ENCODE measurements at regions not wholly inside any gene's neighbourhood (a gene's known extent, or its start where the extent isn't known, plus 50 kb on each side); places are given as distances from the start of the nearest gene placed in this dataset.

- no peak overlapping the region for H3K4me3 ChIP-seq
- H3K27ac ChIP-seq = no peak overlapping the region
These were observed 164.3 kb upstream of the TCERG1L start for GRCh38 chr10:131475803-131476202.

- H3K4me3 ChIP-seq = no peak overlapping the region
- H3K27ac ChIP-seq = no peak overlapping the region
These were observed 166.1 kb upstream of the TCERG1L start for GRCh38 chr10:131477457-131478121.

DNA sequence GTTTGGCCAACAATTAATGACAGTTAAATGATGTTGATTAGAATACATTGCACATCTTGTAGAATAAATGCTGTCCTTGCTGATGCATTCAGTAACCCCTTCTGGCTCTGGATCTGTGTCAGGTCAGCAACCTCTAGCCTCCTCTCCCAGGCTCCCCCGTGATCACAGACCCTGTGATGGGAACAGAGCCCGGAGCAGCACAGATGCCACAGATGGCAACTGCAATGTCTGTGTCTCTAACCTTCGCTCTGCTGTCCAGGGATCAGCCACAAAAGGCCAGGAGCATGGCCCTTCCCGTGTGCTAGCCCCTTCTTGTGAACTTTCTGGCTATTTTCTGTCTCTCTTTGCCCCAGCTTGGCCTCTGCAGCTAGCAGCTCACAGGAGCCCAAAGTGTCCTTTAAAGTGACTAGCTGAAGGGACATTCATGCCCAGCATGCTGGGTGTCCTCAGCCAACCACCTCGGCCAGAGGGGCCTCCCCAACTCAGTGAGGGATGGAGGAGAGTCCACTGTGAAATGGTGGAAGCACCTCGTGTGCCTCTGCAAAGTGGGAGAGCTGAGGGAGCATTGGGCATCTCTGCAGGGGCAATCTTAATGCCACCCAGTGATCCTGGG is 167.0 kb upstream of the TCERG1L start:
- Histone ChIP-seq H3K4me3 (no peak overlapping the region), H3K27ac (no peak overlapping the region)

DNA sequence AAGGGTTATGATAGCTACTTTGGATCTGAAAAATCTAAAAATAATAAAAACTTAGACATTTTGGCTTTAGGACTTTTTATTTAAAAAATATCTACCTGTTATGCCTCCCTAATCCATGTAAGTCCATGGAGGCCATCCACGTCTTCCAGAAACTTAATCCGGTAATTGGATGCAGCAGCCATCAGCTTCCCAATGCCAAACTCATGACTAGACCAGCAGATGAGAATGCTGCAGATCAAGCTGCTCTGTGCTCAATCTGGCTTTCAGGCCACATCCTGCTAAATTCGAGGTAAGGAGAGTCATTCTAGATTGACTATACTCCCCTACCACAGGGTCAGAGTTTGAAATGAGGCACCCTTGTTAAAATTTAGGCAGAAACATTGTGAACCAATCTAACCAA is 168.5 kb upstream of the TCERG1L start:
- no peak overlapping the region for H3K4me3 ChIP-seq
- no peak overlapping the region for H3K27ac ChIP-seq

GRCh38 chr10:131480861-131481260 is 169.3 kb upstream of the TCERG1L start:
- no peak overlapping the region for H3K4me3 ChIP-seq
- no peak overlapping the region for H3K27ac ChIP-seq

GRCh38 chr10:131485732-131486131 is 174.2 kb upstream of the TCERG1L start:
- no peak overlapping the region for H3K4me3 ChIP-seq
- H3K27ac ChIP-seq = no peak overlapping the region

GRCh38 chr10:131487822-131488221 is 176.3 kb upstream of the TCERG1L start:
- no peak overlapping the region for H3K27ac ChIP-seq
- H3K4me3 ChIP-seq = no peak overlapping the region

- Histone ChIP-seq H3K27ac (no peak overlapping the region), H3K4me3 (no peak overlapping the region)
These were observed 179.6 kb upstream of the TCERG1L start for GRCh38 chr10:131490991-131491594.

GRCh38 chr10:131492211-131492857 is 180.8 kb upstream of the TCERG1L start:
- Histone ChIP-seq H3K27ac (no peak overlapping the region), H3K4me3 (no peak overlapping the region)

GRCh38 chr10:131493432-131493831 is 181.9 kb upstream of the TCERG1L start:
- no peak overlapping the region for H3K27ac ChIP-seq

GRCh38 chr10:131494451-131494850 is 182.9 kb upstream of the TCERG1L start:
- Histone ChIP-seq H3K4me3 (no peak overlapping the region), H3K27ac (no peak overlapping the region)

More at GRCh38 chr10:131493432-131493831, 181.9 kb upstream of the TCERG1L start:
- no peak overlapping the region for H3K4me3 ChIP-seq

DNA sequence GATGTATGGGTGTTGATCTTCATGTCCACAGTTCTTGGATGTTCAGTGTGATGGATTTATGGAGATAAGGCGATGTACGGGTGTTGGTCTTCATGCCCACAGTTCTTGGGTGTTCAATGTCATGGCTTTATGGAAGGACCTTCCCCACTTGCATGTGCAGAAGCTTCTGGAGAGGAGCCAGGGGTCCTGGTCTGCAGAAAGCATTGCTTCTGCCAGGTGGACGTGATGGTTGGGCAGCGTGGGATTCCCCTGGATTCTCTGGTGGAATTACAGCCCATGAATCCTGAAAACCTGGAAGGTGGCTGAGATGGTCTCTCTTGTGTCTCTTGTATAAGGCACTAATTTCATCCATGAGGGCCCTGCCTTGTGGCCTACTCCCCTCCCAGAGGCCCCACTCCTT is 183.7 kb upstream of the TCERG1L start:
- H3K4me3 ChIP-seq = no peak overlapping the region
- no peak overlapping the region for H3K27ac ChIP-seq

DNA sequence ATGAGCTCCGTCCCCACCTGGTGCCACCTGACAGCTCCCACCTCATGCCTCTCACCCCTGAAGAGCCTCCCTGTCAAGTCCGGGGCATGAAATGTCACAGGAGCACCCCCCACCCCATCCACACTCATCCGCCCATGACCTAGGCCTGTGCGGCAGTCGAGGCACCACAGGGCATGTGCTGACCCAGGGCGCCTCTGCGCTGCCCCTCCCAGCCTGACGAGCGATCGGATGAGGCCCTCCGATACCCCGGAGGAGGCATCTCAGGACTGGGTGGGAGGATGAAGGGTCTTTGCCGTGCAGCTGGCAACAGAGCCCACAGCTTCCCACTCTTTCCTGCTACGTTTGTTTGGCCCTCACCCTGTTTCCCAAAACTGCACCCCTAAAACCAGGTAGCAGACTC is 184.4 kb upstream of the TCERG1L start:
- no peak overlapping the region for H3K4me3 ChIP-seq
- no peak overlapping the region for H3K27ac ChIP-seq

DNA sequence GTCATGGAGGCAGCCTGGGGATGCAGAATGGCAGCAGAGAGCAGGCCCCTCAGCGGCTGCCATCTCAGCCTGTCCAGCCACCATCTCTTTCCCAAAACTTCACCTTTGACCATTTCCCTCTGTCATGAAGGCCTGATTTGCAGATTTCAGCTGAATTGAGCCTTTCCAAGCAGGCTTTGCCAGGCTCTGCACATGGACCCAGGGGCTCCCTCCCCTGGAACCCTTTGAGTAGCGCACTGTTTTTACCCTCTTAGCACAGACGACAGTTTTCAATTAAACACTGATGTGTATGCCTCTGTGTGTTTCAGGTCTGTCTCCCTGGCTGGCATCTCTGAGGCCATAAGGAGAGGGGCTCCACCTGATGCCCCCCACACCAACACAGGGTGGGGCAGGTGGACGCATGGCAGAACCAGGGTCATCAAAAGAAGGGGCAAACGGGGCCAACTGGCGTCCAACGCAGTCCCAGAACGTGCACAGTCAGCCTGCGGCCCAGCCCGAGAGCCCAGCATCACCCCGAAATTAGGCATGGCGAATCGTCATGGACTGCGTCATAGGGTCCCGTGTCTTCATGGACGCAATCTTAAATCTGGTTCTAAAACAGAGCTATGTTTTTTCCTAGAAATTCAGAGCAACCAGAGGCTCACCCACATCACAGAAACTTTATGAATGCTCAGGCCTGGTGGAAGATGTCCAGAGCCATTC is 185.0 kb upstream of the TCERG1L start:
- H3K27ac ChIP-seq = no peak overlapping the region
- H3K4me3 ChIP-seq = no peak overlapping the region

DNA sequence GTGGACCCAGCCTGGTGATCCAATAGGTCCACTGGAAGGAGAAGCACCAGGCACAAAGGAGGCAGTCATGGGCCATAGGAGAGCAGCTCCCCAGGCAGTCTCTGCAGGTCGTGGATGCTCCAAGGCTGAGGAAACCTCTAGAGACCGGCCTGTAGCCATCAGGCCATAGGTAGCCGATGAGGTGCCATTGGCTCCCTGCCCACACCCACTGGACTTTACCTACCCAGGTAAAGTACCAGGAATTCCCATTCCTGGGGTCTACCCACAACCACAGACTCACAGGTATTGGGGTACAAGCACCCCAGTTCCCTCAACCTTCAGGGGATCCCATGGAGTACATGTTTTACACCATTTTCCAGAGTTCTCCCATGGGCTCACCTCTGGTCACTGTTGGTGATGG is 188.0 kb upstream of the TCERG1L start:
- H3K4me3 ChIP-seq = no peak overlapping the region

DNA sequence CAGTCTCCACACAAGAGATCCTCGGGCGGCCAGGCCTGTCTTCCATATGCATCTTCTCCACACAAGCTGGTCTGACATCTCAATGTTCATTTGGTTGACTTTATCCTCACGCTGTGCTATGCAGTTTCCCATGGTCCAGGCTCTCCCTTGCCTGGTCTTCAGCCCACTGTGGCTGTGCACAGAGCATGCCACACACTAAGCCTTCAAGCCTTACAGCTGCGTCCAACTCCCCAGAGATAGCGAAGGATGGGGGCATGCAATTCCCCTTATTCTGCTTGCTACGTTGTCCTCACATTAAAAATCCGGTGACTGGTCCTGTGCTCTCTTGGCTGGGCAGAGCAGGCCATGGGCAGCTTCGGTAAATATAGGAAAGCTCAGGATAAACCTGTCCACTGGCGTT is 188.7 kb upstream of the TCERG1L start:
- H3K4me3 ChIP-seq = no peak overlapping the region
- no peak overlapping the region for H3K27ac ChIP-seq

More for the DNA sequence above, 188.0 kb upstream of the TCERG1L start:
- H3K27ac ChIP-seq = no peak overlapping the region

GRCh38 chr10:131500892-131501291 is 189.4 kb upstream of the TCERG1L start:
- no peak overlapping the region for H3K4me3 ChIP-seq
- no peak overlapping the region for H3K27ac ChIP-seq

GRCh38 chr10:131503992-131504391 is 192.5 kb upstream of the TCERG1L start:
- Histone ChIP-seq H3K27ac (no peak overlapping the region), H3K4me3 (no peak overlapping the region)

- Histone ChIP-seq H3K4me3 (no peak overlapping the region), H3K27ac (no peak overlapping the region)
These were observed 199.9 kb upstream of the TCERG1L start for GRCh38 chr10:131511391-131511790.

DNA sequence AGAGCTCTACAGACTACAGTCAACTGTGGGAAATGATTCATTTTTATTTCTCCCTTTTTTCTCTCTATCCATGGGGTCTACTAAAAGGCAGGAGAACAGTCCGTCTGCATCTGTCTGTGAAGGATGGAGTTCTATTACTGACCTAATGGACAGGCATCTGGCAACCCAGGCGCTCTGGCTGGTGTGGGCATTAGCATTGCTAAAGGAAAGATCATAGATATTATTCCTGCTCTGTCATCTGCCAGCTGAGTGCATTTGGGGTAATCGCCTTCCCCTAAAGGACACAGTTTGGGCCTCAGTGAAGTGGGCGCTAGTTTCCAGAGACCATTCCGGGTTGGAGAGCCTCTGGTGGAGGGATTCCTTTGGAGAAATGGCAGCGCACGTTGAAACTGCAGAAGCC is 201.3 kb upstream of the TCERG1L start:
- Histone ChIP-seq H3K4me3 (no peak overlapping the region), H3K27ac (no peak overlapping the region)
